ENCODE measurements at regions not wholly inside any gene's neighbourhood (a gene's known extent, or its start where the extent isn't known, plus 50 kb on each side); places are given as distances from the start of the nearest gene placed in this dataset.

DNA sequence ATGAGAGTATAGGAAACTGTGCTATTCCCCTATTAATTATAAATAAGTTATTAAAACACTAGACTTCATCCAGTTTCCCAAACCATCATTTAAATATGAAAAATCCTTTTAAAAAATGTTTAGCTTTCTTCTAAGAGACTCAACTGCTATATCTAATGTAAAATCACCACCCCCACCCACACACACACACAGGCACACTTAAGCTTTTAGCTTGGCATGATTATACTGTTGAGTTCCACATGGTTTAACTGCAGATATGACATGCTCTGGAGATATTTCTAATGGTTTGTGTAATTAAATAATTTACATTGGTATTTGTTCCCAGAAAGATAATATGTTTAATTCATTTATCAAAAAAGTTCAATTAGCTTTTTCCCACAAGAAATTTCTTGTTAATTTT is 1700.1 kb upstream of the SLC10A2 start:
- DNase-seq: no peak

DNA sequence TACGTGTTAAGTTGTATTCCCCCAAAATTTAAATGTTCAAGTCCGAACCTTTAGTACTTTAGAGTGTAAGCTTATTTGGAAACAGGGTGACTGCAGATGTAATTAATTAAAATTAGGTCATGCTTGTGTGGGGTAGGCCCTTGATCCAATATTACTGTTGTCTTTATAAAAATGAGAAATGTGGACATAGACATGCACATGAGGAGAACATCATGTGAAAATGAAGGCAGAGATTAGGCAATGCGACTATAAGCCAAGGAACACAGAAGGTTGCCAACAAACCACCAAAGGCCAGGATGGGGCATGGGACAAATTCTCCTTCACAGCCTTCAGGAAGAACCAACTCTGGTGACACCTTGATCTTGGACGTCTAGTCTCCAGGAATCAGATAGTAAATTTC is 1698.4 kb upstream of the SLC10A2 start:
- DNase-seq: no peak

DNA sequence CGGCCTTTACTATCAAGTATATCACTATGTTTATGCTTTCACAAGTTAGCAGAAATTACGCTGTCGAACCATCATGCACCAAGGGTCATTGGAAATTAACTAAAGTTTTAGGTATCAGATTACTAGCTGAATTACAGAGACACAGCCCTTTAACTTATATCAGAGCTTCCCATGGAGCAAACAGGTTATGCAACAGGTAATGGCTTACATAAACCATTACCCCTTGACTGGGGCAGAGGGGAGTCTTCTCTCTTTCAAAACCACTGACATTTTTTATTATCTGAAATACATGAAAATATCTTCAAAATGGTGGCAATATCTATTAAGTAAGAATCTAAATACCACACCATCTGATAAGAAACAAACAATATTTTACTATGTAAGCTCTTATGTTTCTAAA is 1692.9 kb upstream of the SLC10A2 start:
- no peak for DNase-seq

DNA sequence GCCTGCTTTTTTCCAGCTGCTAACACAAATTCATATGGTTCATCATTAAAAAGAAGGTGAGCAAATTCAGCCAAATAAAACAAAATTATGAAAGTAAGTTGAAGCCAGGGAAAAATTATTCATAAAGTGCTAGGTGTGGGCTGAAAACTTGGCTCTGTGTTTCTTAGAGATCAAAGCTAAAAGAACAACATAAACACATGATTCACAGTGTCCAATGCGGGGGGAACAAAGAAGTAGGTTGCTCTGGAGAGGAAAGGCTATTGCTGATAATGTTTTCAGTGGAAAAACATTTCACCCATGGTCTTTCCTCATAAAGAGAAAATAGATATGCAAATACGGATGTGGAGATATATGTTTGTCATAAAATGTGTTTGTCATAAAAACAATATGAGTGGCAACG is 1691.5 kb upstream of the SLC10A2 start:
- DNase-seq: no peak

DNA sequence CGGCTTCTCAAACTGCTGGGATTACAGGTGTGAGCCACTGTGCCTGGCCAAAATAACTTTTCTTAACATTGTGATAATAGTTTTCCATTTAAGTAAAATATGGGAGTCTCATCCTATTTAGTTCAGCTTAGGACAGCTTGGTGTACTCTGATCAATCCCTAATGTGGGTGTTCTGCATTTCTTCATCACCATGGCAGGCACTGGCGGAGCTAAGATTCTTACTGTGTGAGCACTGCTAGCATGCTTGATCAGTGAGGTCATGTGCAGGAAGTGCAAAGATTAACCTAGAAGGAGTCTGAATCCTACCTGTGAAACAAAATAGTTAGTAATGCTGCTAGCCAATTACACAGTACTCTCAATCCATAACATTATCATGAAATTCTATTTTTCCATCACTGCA is 1684.2 kb upstream of the SLC10A2 start:
- DNase-seq: no peak

DNA sequence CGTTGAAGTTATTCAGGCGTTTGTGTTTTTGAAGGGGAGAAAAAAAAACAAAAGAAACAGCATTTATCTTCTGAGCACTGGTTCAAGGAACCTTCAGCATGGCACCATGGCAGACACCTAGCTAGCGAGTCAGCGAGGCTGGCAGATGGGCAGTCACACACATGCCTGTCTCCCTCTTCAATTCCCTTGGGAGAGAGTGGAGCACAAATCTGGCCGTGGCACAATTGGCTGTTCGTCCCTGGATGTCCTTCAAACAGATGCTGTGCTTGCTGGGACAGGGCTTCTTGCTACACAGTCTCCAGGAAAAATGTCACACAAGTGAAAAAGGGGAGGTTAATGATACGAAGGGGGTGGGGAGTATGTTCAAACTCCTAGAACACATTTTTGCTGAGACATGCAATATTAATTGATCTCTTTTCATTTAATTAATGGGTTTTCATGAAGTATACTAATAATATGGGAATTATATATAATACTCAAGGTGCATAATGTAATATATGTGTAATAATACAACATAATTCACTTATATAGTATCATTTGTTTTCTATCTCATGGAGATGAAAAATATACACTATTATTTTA is 1674.5 kb upstream of the SLC10A2 start:
- no peak for DNase-seq

DNA sequence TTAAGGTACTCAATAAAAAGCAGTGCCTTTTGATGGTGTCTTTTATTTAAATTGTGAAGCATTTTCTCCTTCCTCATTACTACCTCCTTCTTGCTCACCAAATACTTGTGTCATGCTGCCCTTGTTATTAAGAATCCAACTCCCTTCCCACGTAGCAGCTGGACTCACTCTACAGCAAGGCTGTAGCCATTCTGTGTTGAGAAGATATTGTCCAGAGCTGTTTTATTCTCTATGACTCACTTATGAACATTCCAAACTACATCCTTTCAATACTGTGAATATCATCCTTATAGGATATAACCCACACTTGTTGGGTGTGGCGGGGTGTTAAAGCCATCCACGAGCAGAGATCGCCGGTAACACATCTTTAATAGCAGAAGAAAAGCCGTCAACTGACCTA is 1671.5 kb upstream of the SLC10A2 start:
- no peak for DNase-seq

DNA sequence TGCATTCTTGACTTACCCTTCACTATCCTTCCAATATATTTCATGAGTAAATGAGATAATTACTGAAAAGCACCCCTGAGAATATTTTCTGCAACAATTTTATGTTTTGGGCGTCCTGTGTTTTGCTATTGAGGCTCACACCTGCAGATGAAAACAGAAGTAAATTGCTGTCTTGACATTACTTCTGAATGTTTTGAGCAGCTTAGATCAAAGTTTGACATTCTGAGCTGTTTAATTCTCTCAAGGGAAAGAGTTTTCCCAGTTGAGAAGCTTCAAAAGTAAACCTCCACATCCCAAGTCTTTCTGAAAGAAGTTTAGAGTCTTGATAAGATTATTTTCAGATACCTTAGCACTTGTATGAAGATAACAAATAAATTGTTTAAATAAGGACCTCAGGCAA is 1667.2 kb upstream of the SLC10A2 start:
- no peak for DNase-seq

DNA sequence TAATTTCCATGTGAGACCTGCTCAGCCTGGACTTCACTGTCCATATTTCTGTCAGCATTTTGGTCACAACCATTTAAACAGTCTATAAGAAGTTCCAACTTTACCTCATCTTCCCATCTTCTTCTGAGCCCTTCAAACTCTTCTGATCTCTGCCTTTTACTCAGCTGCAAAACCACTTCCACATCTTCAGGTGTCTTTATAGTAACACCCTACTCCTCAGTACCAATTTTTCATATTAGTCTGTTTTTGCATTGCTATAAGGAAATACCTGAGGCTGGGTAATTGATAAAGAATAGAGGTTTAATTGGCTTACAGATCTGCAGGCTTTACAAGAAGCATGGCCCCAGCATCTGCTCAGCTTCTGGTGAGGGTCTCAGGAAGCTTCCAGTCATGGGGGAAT is 1648.9 kb upstream of the SLC10A2 start:
- no peak for DNase-seq

DNA sequence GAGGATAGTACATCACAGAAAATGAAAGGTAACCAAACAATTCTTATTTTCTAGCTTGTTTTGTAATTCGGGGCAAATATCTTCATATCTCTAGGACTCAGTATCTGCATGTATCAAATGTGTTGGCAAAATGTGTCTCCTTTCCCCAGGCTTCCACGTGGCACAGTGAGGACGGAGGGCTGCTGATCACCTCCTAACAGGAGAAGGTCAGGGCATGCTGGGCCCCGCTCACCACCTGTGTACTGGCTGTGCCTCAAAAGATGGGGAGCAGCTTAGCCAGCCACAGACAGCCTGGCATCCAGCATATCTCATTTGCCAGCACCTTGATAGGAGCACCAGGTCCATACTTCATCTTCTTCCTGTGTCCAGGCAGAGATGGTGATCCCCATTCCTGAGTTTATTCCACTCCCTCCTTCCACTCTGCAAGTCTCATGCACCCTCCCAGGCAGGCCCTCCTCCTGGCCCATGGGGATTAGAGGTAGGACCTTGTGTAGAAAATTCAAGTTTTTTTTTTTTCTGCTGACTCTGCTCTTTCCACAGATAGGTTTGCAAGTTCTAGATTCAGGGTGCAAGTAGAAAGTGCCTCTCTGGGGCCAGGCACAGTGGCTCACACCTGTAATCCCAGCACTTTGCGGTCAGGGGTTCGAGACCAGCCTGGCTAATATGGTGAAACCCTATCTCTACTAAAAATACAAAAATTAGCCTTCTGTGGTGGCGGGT is 1639.0 kb upstream of the SLC10A2 start:
- DNase-seq: no peak

DNA sequence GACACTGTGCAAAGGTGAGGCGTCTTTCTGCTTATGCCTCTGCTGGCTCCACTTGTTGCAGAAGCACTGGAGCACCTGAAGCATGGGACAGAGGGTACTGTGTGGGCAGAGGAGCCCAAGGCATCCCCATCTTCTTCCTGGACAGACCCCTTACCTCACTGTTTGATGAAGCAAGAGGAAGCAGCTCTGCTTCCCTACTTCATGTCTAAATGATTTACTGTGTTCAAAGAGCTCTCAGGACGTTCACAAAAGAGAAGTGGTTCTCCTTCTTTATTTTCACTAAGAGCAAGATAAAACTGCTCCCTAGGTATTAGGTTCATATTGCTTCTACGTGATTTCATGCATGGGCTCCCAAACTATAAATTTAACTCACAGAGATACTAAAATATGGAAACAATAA is 1635.4 kb upstream of the SLC10A2 start:
- no peak for DNase-seq

DNA sequence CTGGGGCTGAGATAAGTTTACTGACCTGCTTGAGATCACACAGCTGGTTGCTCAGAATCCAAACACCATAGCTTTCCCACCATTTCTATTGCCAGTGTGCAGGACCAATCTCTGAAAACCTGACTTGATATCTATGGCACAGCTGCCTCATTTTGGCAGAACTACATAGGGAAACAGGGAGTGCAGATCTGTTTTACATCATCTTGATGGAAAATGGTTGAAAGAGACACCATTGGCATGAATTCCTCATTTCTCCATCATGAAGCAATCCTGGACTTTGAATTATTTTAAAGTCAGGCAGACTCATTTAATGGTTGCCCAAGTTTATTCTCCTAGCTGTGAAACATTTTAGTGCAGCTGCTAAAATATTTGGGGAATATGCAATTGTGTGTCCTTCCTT is 1628.2 kb upstream of the SLC10A2 start:
- no peak for DNase-seq

DNA sequence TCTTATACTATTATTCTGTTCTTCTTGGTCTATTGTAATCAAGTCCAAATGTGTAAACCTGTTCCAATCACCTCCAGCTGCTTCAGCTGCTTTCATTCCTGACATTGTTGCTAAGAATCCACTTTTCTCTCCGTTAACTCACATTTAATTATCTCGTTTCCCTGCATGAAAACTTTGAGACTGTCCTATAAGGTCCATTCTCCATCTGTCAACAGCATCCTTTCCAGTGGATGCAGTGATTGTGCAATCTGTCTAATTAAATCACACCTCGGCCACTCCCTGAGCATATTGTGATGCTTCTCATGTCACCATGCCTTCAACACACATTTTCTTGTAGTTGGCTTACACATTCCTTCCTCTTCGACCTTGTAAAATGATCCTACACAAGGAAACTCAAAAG is 1626.9 kb upstream of the SLC10A2 start:
- DNase-seq: no peak

DNA sequence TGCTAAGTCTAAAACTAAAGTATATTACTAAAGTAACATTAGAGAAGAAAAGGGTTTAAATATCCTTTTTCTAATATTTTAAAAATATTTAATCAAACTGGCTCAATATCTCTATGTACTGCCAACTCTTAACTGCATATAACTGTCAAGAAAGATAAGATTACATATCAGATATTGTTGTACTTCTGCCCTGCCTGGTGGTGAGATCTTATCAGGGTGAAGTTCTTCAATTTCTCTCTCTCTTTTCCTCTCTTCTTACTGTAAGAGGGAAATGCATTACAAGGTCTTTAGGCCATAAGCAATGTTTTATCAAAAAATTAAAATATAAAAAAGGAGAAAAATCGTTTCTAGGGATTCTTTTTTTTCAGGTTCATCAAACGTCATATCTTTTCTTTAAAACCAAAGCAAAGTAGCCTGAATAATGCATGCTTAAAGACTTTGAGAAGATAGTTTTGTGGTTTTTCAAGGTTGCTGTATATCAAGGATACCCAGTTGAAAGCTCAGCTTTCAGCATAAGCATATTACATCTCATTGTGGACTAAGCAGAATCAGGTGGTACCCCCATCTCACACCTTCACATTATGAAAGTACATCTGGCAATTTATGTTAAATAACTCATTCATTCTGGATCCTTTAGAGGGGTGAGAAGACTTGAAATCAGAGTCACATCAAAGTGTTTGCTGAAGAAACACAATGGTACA is 1625.7 kb upstream of the SLC10A2 start:
- no peak for DNase-seq

DNA sequence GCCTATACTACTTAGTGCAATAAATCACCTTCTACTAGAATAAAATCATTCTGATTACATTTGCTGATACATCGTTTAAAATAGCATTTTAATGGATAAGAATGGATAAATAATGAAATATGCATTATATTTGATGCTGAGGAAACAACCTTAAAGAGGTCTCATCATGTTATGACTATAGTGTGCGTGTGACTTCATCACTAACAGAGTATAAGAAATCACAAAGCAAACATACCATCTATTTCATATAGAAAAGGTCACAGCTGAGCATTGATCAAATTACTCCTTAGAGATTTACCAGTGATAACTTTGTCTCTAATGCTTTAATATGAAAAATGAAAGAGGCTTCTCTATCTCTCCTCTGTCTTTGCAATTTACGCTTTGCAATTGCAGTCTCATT is 1620.3 kb upstream of the SLC10A2 start:
- no peak for DNase-seq

DNA sequence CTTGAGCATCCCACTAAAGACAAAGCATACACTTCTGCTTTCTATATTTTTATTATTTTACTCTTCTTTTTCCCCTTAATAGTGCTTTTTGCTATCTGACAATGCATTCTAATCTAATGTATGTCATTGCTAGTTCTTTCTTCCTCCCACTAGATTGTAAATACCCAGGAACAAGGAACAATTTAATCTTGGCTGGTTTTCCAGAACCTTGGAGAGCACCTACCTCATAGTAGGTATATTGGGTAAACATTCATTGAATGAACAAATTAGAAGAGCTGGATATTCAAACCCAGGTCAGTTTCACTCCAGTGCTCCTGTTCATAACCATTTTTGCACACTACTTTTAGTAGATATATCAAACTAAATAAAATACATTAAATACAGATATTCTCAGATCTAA is 1617.6 kb upstream of the SLC10A2 start:
- no peak for DNase-seq

DNA sequence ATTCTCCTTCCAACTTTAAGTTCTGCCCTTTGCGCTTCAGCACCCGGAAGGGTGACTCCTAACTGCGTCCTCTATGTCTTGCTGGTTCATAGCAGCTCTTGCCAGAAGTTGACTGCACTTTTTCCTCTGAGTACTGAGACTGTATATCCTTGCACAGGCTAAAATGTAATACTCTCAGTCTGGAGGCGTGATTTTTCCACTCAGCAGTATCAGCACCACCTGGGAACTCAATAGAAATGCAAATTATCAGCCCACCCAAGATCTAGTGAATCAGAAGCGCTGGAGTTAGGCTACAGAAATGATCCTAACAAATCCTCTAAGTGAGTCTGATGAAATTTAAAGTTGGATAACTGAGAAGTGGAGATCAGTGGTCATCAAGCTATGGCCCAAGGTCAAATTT is 1611.9 kb upstream of the SLC10A2 start:
- no peak for DNase-seq

DNA sequence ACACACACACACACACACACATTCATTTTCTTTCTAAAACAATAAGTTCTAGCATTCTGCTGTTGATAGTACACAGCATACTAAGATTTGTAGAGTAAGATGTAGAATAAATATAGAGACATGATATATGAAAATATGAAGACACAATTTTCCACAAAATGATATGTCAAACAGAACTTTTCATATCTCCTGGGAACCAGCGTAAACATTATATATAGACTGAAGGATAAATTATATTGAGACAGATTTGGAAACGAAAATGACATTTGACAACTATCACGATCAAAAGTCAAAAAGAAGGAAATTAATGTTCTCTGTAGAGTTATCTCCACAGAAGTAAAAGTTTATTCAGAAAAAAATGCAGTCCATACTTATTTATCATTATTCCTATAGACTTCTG is 1605.7 kb upstream of the SLC10A2 start:
- DNase-seq: no peak

DNA sequence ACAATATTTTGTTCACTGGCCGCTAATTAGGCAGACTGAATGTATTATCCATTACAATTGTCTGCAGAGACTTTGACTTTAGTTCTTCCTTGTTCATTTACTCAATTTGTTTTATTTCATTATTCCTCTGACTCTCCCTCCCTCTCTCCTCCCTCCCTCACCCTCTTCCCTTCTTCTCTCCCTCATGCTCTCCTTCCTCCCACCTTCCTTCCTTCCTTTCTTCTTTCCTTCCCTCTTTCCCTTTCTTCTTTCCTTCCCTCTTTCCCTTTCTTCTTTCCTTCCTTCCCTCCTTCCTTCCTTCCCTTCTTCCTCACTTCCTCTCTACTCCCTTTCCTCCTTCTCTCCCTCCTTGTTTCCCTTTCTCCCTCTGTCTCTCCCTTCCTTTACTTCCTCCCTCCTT is 1591.0 kb upstream of the SLC10A2 start:
- no peak for DNase-seq

DNA sequence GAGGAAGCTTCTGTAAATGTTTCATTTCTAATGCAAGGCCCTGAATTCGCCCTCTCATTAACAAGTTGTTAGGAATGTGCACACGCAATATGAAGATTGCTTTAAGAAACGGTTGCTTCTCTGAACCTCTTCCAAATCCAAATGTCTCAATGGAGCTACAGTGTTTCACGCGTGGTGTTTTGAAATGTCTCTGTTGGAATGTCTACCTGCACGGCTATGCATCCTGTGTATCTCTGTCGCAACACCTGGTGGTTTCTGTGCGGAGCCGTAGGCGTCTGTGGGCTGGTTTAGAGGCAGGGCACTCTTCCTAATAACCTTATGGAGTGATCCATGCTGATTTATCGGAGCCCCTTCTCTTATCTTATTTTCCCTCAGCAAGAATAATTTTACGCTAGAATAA is 1584.2 kb upstream of the SLC10A2 start:
- no peak for DNase-seq

DNA sequence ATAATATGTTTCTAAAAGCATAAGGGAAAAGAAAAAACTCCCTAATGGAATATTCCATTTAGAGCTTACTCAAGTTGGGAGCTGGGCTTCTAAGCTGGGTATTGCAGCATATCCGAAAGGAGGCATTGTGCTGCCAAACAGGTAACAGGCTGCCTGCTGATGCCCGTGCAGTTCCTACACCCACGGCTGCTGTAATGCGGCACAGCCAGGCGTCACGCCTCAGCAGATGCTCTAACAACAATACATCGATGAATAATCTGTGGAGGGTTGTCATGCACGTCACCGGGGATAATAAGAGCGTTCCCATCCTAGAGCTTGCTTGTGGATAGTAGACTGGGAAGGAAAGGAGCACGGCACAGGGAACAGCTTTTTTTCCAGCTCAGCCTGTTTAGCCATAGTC is 1582.1 kb upstream of the SLC10A2 start:
- DNase-seq: no peak

DNA sequence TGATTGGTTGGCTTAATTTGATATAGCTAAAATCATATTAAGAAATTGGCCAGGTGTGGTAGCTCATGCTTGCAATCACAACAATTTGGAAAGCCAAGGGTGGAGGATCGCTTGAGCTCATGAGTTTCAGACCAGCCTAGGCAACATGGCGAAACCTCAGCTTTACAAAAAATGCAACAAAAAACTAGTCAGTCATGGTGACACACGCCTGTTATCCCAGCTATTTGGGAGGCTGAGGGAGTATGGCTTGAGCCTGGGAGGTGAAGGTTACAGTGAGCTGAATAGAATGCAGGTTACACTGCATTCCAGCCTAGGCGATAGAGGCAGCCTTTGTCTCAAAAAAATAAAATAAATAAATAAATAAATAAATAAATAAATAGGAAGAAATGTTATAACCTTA is 1579.6 kb upstream of the SLC10A2 start:
- no peak for DNase-seq

DNA sequence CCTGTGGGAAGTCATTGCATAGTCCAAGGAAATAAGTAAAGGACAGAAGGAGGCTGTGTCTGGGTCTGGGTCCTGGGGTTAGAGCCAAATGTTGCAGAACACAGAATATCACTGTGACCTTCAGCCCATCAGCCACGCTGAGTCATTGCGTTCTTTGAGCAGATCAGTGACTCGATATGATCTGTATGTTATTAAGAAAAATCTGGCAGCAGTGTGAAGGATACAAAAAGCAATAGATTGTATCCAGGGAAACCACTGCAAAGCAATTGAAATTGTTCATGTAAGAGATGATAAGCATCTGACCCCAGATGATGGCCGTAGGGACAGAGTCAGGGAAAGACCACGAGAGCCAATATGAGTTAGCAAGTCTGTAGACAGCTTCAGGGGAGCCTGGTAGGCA is 1575.1 kb upstream of the SLC10A2 start:
- no peak for DNase-seq

DNA sequence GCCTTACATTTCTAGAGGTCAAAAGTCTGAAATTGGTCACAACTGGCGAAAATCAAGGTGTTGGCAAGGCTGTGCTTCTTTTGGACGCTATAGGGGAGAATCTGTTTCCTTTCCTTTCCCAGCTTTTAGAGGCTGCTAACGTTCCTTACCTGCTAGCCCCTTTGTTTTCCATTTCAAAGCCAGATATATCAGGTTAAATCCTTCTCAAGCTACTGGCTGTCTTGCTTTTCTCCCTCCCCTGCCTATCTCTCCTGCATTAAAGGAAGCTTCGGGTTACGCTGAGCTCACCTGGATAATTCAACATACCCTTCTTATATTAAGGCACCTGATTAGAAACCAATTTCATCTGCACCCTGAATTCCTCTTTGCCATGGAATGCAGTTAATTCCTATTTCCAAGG is 1569.7 kb upstream of the SLC10A2 start:
- no peak for DNase-seq

DNA sequence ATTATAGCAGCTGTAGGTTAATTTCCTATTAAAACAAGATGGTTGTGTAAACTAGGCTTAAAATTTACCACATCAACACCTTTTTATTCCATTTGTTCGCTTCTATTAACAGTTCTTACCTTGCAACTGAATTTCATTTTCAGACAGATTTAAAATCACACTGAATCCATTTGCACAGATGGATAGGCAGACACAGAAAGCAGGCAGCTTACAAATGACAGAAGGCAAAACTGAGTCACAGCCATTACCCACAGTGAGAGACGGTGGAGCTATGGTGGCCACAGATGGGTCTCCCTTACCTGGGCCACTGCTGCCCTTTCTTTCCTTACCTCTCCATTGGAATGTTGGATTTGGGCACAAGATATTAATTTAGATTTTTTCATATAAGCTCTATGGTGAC is 1567.8 kb upstream of the SLC10A2 start:
- DNase-seq: no peak

Data from NCI-H2029 (cell line).